Activated B cell treated with CpG ODN at 0.5 μM for 24 hours (primary cell): ENCODE measurements at regions not wholly inside any gene's neighbourhood (a gene's known extent, or its start where the extent isn't known, plus 50 kb on each side); places are given as distances from the start of the nearest gene placed in this dataset.

ENCODE experiments used
- ATAC-seq: fragments of 200-7000 bp; cut with Tn5 transposase; one replicate; pipeline ENCODE4 v1.10.0; 2021; ENCODE audit warnings: low read depth, mild to moderate bottlenecking, moderate library complexity
- CTCF ChIA-PET: fragments of 350-600 bp; sonication (Branson Sonifier 250); formaldehyde crosslinking; loops from one replicate; lab custom pipeline; 2021; ENCODE audit warnings: antibody characterized with exemption; lab: Charles Lee
- POLR2A ChIA-PET: fragments of 350-600 bp; sonication (Branson Sonifier 250); formaldehyde crosslinking; loops from one replicate; lab custom pipeline; 2021; ENCODE audit warnings: antibody characterized with exemption; lab: Charles Lee
- DNase-seq: peaks from one replicate; pipeline ENCODE4 v3.0.0; 2022
- H3K27ac Mint-ChIP-seq: one replicate; pipeline ENCODE4 v1.8.0; 2020; ENCODE audit warnings: mixed read lengths
- H3K27me3 Mint-ChIP-seq: one replicate; pipeline ENCODE4 v1.8.0; 2021; ENCODE audit warnings: mixed read lengths
- H3K36me3 Mint-ChIP-seq: one replicate; pipeline ENCODE4 v1.8.0; 2021; ENCODE audit warnings: low read depth, mixed read lengths
- H3K4me1 Mint-ChIP-seq: one replicate; pipeline ENCODE4 v1.8.0; 2021; ENCODE audit warnings: mixed read lengths
- H3K4me3 Mint-ChIP-seq: one replicate; pipeline ENCODE4 v1.8.0; 2020; ENCODE audit warnings: mild to moderate bottlenecking, mixed read lengths
- H3K9me3 Mint-ChIP-seq: one replicate; pipeline ENCODE4 v1.8.0; 2020; ENCODE audit warnings: mixed read lengths
- CTCF ChIP-seq: fragments of 200-600 bp; IDR thresholded peaks from one replicate; pipeline ENCODE4 v1.8.0; 2022; ENCODE audit warnings: antibody characterized with exemption, mild to moderate bottlenecking
- intact Hi-C: fragments of 100-400 bp; cut with micrococcal nuclease; formaldehyde crosslinking; loops from one replicate; pipeline ENCODE4 v1.15.1; 2024

- Mint-ChIP-seq H3K4me1 (no peaks in the 10 kb centered on the region), H3K36me3 (no peaks in the 10 kb centered on the region), H3K9me3 (no peaks in the 10 kb centered on the region), H3K27ac (no peak overlapping the region), H3K27me3 (no peaks in the 10 kb centered on the region), H3K4me3 (no peak overlapping the region)
- no peak for DNase-seq
- no peak for TF ChIP-seq CTCF
- intact Hi-C loops, result no loop called here
- ChIA-PET POLR2A (no interaction called here), CTCF (no interaction called here)
- ATAC-seq, result no peak
Measured at GRCh38 chr2:66268756-66269155, 166.2 kb upstream of the MEIS1 start.

GRCh38 chr2:66264354-66264753 is 170.6 kb upstream of the MEIS1 start:
- H3K4me3 Mint-ChIP-seq, result no peak overlapping the region
- no peaks in the 10 kb centered on the region for H3K4me1 Mint-ChIP-seq
- no peak for DNase-seq
- CTCF ChIA-PET, result no interaction called here
- POLR2A ChIA-PET, result no interaction called here
- no peak for ATAC-seq
- H3K27ac Mint-ChIP-seq, result no peak overlapping the region
- TF ChIP-seq CTCF, result no peak
- H3K36me3 Mint-ChIP-seq, result no peaks in the 10 kb centered on the region
- H3K27me3 Mint-ChIP-seq, result peaks cover 2% of the 10 kb centered on the region
- intact Hi-C loops, result no loop called here
- H3K9me3 Mint-ChIP-seq, result peaks cover 2% of the 10 kb centered on the region

- Mint-ChIP-seq H3K36me3 (no peaks in the 10 kb centered on the region), H3K4me1 (no peaks in the 10 kb centered on the region), H3K4me3 (no peak overlapping the region), H3K27me3 (no peaks in the 10 kb centered on the region), H3K9me3 (peaks cover 6% of the 10 kb centered on the region), H3K27ac (no peak overlapping the region)
- ChIA-PET CTCF (no interaction called here), POLR2A (no interaction called here)
- no peak for TF ChIP-seq CTCF
- no peak for DNase-seq
- intact Hi-C loops, result no loop called here
- ATAC-seq, result no peak
Measured at GRCh38 chr2:66255867-66256266, 179.1 kb upstream of the MEIS1 start.

GRCh38 chr2:66255136-66255535 is 179.8 kb upstream of the MEIS1 start:
- no peak for ATAC-seq
- H3K4me3 Mint-ChIP-seq, result no peak overlapping the region
- no peaks in the 10 kb centered on the region for H3K36me3 Mint-ChIP-seq
- ChIA-PET CTCF (interaction anchor here (0.7 kb wide), 1 partner anchor 70 kb away, joined by 3 read pairs; no protein-coding TSS in a partner anchor), POLR2A (no interaction called here)
- no peak overlapping the region for H3K27ac Mint-ChIP-seq
- H3K27me3 Mint-ChIP-seq, result no peaks in the 10 kb centered on the region
- no peak for TF ChIP-seq CTCF
- no peak for DNase-seq
- no peaks in the 10 kb centered on the region for H3K4me1 Mint-ChIP-seq
- peaks cover 6% of the 10 kb centered on the region for H3K9me3 Mint-ChIP-seq
- intact Hi-C loops, result no loop called here

GRCh38 chr2:66253066-66253465 is 181.9 kb upstream of the MEIS1 start:
- Mint-ChIP-seq H3K27me3 (no peaks in the 10 kb centered on the region), H3K4me3 (no peak overlapping the region), H3K9me3 (peaks cover 4% of the 10 kb centered on the region), H3K4me1 (no peaks in the 10 kb centered on the region), H3K27ac (no peak overlapping the region), H3K36me3 (no peaks in the 10 kb centered on the region)
- ChIA-PET CTCF (no interaction called here), POLR2A (no interaction called here)
- DNase-seq (no peak), ATAC-seq (no peak)
- TF ChIP-seq CTCF, result no peak
- intact Hi-C loops, result no loop called here
